HG03280 (cell line): ENCODE measurements at regions not wholly inside any gene's neighbourhood (a gene's known extent, or its start where the extent isn't known, plus 50 kb on each side); places are given as distances from the start of the nearest gene placed in this dataset.

Source experiments
- ATAC-seq: cut with Tn5 transposase; IDR thresholded peaks from one replicate; pipeline ENCODE4 v1.9.1; 2021; ENCODE audit warnings: mild to moderate bottlenecking, moderate library complexity; ENCODE audit not compliant: unreplicated experiment

DNA sequence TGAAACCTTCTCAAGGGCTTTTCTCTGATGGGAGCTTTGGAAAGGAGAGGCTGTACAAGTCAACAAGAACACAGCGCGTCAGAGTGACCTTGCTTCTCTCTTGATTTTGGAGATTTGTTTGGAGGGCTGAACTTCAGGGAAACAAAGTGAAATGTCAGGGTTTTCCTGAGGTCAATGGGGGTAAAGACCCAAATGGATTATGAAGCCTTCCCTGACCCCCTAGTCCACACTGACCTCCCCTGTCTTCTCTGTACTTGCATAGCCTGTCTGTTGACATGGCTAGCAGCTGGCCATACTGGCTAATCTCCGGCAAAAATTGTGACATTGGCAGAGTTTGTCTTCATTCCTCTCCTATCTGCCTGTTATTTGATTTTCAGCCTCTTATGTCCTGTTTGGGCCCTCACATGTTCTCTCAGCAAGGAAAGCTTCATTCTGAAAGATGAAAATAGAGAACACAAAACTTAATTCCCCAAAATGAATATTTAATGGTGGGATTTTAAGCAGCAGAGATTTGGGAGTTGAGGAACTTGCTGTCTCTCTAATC lies 149.3 kb upstream of the HAAO start:
- ATAC-seq = no peak

DNA sequence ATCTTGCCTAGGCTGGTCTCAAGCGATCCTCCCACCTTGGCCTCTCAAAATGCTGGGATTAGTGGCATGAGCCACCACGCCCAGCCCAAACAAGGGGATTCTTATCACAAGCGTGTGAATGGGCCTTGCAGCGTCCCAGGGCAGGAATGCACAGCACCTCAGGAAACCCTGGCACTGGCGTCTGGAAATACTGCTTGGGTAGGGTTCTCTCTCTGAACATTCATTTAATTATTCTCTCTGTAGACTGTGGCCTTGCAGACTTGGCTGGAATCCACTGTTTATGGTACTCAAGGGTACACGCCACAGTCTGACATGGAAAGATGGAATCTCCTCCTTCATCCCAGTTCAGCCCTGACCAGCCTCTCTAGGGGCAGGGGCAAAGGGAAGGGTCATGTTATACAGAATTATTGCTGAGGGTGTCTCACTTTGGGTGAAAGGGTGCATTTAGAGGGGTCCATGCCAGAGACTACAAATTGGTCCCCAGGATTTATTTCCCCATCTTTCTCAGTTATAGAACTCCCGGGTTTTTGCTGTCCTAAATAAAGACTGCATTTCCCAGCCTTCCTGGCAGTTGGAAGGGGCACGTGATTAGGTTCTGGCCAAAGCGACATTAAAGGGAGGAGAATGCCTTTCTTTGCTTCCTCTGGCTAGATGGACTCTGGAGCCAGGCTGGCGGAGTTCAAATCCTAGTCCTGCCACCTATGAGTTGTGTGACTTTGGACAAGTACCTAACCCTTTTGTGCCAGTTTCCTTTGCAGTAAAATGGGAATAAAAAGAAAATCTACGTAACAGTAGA lies 147.2 kb upstream of the HAAO start:
- ATAC-seq = no peak

DNA sequence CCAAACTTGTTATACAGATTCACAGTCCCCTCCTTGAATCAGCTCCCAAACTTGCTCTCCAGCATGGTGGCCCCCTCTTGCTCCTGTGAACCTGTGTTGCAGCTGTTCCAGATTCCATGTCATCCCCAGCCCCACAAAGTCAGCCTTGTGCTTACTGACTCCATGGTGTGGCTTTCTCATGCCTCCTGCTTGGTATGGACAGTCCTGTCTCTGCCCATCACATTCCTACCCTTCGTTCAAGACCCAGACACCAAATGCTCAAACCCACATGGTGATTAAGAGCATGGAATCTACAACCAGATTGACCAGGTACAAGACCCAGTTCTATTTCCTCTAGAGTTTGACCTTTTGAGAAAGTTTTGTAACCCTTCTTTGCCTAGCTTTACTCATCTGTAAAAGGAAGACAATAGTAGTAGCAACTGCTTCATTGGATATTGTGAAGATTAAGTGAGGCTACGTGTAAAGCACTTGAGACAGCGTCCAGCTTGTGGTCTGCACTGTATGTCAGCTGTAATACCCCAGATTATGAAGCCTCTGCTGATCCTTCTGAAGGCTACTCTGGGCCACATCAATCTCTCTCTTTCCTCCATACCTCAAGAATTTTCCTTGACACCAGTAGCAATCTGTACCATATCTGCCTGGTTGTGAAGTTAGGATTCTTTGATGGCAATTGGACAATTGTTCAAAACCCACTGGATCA lies 146.4 kb upstream of the HAAO start:
- ATAC-seq = no peak

DNA sequence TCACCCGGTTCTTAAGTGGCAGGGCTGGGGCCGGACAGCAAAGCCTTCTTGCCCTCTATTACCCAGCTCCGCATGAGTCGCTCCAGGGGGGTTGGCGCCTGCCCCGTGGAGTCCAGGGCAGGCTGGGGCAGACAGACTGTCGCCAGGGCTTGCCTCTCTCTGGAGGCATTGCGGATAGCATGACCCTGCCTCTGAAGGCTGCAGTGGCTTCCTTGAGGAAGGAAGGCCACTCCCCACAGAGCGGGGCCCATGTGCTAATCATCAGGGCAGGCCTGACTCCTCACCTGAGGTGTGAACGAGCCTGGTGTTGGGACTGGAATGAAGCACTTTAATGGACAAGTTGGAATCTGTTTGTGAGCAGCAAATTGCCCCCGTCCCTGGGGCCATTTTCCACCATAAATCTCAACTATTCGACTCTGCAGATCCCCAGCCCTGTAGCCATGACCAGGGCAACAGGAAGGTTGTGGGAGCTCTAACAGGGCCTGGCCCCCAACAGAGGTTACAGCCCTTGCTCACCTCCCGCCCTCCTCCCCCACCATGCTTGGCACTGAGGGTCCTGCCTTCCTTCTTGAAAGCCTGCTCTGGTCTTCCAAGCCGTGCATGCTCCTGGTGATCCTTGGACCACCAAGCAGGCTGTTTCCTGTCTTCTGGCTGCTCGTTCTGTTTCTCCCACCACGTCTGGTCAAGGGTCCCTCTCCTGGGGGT lies 144.9 kb upstream of the HAAO start:
- ATAC-seq = no peak

DNA sequence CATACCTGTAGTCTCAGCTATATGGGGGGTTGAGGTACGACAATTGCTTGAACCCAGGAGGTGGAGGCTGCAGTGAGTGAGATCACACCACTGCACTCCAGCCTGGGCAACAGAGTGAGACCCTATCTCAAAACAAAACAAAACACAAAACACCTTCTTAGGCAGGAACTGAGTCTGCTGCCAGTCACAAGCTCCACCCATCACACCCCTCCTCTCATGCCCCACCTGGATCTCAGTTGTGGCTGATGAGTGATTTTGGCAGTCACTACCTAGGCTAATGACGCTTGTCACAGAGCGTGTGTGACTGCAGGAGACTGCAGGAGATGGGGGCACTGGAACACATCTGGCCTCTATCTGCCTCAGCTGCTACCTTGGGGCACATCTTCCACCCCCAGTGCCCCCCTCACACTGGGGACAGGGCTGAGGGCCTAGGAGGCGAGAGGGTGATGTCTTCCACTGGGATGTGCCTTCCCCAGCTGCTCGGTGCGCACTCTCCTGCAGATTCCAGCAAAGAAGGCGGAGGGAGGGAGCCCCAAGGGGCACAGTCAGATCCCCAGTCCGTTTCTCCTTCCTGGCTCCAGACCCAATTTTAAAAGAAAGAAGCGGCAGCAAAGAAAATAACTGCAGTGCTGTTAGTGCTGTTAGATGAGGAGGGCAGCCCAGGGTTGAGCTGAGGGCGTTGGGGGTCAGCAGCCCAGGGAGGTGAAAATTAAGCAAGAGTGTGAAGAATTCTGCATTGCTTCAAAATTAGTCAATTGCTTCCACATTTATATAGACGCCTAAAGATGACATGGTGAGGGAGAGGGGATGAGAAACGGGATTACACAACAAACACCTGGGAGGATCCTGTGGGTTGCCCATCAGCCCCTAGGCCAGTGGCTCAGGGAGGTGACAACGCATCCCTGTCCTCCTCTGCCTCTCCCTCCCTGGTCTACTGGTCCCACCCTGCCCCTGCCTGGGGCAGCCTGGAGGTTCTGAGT lies 143.6 kb upstream of the HAAO start:
- no peak for ATAC-seq

DNA sequence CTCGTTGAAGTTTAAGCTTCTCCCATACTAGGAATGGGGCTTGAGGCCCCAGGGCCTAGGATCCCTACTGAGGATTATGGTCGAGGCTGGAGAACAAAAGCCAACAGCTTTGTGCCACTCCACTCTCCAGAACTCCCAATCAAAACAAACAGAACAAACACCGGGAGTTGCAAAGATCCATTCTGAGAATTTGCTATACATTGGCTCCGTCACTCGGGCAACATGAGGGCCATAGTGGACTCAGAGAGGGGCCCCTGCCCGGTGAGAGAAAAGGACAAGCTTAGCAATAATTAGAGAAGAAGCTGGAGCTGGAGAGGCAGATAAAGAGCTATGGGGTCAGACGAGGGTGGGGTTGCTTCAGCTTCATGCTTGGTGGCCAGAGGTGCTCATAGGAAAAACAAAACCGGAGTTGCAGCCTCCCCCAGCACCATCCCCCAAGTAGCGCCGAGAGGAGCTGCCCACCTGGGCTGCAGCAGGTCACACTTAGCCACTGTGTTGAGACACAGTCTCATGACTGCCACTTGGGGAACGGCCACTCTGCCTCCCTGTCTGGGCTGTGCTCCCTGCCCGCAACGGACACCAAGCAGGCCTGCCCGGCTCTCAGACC lies 142.3 kb upstream of the HAAO start:
- no peak for ATAC-seq

DNA sequence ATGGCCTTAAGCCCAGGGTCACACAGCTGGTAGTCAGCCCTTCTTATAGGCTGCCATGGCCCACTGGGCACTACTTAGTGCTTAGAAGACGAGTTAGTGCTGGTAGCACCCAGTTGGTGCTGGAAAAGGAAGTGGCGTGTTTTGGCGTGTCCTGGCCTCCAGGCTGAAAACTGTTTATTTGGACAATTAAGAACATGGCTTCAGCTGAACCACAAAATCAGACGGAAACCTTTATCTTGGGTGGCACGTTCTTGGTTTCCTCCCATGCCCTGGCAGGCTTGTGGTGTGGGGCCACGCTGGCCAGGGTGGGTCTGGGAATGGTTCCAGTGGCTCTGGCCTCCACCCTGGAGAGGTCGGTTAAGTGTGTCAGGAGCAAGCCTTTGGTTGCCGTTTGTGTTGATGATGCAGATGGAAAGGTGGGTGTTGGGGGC lies 141.5 kb upstream of the HAAO start:
- no peak for ATAC-seq

DNA sequence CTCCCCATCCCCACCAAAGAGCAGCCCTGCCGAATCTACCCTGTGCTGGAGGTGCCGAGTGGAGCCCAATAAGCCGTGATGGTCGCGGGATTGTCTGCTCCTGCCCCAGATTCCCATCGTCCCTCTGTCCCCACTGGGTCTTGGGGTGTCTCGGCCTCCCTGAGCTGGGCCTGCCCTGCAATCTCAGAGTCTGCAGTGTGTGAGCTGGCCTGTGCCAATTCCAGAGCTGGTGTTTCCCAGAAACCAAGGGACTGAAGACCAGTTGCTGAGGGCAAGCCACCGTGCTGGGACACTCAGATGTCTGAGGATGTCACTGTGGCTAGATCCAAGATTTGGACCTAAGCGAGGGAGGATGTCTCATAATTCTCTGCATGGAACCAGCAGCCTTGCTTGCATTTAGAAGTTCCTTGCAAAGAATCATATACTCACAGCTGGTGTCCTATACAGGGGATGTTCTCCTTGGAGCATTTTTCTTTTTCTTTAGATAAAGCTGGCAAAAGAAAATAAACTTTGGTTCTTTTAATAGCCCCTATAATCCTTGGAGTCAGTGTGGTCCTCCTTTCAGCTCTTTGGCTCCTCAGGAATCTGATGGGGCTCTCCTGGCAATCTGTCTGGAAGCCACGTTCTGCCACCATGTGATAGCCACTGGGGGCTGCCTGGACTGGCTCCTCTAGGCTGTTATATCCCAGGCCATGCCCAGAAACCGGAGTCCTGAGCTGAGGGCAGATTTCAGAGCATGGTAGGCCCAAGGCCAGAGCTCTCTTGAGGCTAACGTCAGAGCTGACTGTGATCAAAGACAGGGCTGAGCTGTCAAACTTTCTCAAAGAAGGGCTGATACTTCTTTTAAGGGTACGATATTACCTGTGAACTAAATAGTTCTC lies 140.1 kb upstream of the HAAO start:
- no peak for ATAC-seq

DNA sequence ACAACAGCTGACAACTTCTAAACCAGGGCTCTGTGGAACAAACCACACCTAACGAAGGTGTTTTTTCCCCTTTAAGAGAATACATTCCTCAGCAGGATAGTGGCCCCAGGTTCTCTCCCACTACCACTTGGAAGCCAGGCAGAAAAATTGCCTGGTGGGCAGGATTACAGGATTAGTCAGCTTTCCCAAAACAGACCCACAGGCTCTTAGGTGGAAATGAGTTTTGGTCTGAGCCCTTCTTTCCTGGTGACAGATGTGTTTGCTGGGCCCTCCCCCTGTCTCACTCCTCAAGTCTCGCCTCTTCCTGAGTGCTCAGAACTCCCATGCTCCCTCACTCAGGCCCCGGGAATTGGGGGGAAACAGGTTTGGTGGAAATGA lies 139.4 kb upstream of the HAAO start:
- ATAC-seq = no peak

DNA sequence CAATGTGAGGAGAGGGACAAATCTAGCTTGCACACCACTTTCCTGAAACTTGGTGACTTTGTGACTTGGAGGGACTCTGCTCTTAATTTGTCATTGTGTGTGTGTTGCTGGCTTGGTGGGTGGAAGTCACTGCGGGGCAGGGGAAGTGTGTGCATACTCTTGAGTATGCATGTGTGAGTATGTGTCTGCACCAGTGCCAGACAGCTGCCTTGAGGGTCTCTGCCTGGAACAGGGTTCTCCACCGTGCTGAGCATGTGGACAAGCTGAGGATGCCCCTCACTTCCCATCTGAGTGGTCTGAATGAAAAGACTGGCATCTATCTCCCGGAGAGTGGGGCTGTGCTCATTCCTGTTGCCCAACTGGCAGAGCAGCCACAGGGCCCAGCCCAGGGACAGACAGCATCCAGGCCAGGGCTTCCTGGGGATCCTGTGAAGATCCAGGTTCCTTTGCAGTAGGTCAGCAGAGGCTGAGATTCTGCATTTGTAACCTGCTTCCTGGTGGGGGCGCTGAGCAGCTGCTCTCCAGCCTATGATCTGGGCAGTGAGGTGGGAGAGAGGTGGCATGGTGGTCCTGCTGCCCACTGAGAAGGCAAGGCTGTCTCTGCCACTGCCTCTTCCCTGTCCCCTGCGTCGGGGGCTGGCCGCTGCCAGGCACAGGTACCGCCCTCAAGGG lies 138.9 kb upstream of the HAAO start:
- ATAC-seq = no peak

DNA sequence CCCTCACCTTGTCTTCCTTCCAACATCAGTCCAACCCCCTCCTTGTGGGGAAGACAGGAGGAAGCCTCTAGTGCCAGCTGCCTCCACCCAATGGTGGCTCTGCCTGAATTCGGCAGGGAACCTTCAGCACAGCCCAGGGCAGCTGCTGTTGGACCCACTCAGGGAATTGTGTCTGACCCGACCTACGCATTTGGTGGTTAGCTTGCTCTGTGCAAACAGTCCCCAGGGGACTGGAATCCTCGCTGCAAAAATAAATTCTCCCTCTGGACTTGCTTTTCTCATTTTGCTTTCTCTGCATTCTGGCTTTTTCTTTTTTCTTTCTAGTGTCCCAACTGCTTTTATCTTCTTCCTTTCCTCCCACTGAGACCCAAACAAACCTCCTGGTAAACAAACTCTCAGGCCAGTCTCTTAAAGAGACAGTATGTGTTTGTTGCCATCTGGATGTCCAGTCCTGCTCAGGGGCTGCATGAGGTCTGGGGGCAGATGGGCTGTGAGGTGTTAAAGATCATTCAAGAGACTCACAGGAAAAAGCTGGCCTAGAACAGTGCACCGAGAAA lies 137.7 kb upstream of the HAAO start:
- ATAC-seq = no peak

DNA sequence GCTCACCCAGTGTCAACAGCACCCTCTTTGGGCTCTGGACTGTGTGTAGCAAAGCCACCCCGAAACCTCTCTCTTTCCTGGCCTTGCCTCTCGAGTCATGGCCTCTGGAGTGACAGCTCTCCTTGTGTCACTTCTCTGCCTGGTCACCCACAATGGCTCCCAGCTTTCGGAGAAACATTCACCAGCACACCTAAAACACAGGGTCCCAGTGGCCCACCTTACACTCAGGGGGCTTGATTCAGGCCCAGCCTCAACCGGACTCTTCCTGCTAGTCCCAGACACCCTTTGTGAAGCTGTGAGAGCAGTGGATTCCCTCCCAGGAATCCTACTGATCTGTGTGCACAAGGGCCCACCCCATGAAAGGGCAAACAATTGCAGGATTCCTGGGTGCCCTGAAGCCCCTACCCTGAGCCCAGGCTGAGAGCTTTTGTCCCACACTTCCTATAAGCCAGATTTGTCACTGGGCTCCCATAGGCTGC lies 137.2 kb upstream of the HAAO start:
- no peak for ATAC-seq

DNA sequence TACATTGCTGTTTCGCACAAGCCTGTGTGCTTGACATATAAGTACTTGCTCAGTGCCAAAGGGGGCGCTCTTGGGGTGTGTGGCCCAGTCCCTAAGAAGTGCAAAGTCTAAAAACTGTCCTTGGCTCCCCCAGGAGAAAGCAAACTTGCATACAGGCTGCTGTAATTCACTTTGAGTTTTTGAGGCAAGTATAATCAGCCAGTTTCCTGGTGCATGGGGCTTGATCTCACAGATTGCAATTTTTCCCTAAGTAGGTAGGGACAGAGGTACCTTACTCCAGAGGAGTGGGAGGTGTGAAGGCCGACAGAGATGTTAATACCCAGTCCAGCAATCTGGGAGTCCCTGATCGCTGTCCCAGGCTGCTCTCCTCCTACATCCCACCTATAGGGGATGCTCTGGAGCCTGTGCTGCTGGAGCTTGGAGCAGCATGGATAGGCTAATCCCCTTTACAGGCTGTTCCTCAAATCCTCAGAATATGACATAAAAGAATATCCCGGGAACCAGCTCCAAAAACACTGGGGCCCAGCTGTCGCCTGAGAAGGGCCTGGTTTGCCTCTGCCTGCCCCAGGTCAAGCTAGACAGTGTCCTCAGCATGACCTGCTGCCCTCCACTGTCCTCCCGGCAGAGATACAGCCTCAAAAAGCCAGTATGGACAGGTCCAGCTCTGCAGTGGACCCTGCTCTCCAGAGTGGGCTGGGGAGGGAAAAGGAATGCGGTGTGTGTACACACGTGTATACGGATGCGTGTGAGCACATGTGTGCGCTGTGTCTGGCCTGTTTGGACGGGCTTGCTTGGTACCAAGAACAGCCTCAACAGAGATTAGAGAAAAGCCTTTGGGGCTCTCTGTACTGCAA lies 136.5 kb upstream of the HAAO start:
- no peak for ATAC-seq

DNA sequence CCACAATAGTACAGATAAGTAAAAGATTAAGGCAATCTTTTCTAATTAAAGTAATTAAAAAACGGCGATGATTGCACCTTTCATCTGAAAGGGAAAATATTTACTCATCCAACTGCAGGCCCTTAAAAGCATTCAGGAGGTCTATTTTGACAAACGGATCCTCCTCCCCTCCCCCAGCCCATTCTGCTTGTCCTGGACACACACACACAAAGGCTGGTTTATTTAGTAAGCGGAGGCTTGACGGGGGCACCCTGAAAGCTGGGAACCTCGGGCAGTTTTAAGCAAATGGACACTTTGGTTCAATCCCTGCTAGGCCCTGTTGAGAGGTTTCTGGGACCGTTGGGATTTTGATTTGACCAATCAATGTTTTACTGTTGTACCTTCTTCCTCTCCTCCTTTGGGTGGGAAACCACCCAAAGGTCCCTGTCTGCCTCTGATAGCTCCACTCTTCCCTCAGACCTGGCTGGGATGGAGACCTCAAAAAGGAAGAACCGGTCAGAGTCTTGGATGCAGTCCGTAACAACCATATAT lies 135.8 kb upstream of the HAAO start:
- no peak for ATAC-seq

DNA sequence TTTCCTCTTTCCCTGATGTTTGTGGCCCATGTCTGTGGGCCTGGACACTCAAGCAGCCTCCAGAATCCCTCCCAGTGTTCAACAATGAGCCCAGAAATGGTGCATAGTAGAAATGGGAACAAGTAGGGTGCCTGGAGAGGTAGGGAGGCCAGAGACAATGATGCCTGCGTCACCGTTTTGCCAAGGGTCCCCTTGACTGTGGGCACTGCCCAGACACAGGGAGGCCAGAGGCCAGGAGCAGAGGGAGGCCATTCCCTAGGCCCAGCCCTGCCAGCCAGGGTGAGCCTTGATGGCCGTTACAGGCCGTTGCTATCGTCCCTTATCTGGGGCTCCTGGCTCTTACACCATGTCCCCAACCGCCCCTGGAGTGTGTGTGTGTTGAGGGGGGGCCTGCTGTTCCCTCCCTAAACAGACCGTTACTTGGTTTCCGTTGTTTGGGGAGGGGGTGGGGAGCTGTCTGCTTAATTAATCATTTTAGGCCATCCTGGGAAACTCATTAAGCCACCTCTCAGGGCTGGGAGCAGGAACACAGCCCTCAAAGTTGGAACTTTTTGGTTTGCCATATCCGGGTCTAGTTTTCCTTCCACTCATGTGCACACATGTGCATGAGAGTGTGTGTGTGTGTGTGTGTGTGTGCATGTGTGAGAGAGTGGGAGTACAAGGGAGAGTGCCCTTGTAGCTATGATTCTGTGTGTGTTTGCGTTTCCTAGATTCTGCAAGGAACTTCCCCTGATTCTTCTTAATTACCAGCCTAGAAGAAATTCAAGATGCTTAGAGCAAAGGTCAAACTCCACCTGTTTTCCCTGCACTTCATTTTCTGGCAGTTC lies 135.2 kb upstream of the HAAO start:
- no peak for ATAC-seq
